Hepatocyte (in vitro differentiated cells): ENCODE measurements at regions not wholly inside any gene's neighbourhood (a gene's known extent, or its start where the extent isn't known, plus 50 kb on each side); places are given as distances from the start of the nearest gene placed in this dataset.

Experiments
- EZH2phosphoT487 ChIP-seq: fragments of 200-600 bp; sonication (generic); IDR thresholded peaks from one replicate; pipeline ENCODE4 v1.6.1; 2018; ENCODE audit warnings: antibody characterized with exemption, mild to moderate bottlenecking, low read depth, moderate library complexity; ENCODE audit not compliant: unreplicated experiment, severe bottlenecking
- TF ChIP-seq, protein P1 (sequence below): fragments of 200-600 bp; sonication (generic); IDR thresholded peaks from 2 replicates; pipeline ENCODE4 v1.5.1; 2016; ENCODE audit warnings: antibody characterized with exemption, mild to moderate bottlenecking; ENCODE audit not compliant: poor library complexity

DNA sequence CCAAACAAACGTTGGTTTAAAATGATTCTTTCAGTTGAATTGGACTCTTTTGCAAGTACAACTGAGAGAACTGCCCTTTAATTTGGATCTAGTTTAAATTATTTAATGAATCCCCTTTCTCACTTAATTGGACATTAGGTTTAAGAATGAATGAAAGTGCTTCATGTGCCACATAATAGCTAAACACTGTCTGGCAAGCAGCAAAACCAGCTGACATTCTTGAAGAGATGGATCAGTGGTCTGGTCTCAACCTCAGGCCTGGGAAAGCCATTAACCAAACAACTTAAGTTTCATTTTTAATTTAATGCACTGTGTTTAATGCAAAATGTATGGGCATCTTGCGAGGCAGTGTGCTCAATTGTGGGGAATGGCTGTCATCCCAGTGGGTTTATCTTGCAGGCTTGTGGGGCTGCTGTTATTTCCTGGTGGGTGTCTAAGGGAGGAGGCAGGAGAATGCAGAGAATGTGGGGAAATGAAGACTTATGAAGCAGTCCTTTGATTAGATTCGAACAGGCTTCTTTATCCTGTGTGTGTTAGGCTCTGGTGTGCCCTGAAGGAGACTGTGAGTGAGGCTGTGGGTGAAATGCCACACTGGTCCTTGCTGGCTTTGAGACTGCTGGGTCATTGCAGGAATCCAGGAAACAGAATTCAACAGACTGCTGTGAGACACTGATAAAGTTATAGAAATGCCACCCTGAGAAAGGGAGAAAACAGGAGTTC is 144.1 kb upstream of the PELI2 start:
- TF ChIP-seq, protein P1, sequence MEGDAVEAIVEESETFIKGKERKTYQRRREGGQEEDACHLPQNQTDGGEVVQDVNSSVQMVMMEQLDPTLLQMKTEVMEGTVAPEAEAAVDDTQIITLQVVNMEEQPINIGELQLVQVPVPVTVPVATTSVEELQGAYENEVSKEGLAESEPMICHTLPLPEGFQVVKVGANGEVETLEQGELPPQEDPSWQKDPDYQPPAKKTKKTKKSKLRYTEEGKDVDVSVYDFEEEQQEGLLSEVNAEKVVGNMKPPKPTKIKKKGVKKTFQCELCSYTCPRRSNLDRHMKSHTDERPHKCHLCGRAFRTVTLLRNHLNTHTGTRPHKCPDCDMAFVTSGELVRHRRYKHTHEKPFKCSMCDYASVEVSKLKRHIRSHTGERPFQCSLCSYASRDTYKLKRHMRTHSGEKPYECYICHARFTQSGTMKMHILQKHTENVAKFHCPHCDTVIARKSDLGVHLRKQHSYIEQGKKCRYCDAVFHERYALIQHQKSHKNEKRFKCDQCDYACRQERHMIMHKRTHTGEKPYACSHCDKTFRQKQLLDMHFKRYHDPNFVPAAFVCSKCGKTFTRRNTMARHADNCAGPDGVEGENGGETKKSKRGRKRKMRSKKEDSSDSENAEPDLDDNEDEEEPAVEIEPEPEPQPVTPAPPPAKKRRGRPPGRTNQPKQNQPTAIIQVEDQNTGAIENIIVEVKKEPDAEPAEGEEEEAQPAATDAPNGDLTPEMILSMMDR, result no peak
- TF ChIP-seq EZH2phosphoT487, result no peak
